ENCODE measurements at regions not wholly inside any gene's neighbourhood (a gene's known extent, or its start where the extent isn't known, plus 50 kb on each side); places are given as distances from the start of the nearest gene placed in this dataset. TPM values are rescaled to one million over a fixed set of nuclear protein-coding genes. Genes with fewer than 3 reads are reported as not detected.

- no peaks in the 10 kb centered on the region for H3K27me3 ChIP-seq
- no peaks in the 10 kb centered on the region for H4K20me1 ChIP-seq (ENCODE audit: low read depth)
- no peak overlapping the region for H3K27ac ChIP-seq
- Mint-ChIP-seq H3K27me3 (ENCODE audit: insufficient read depth, low read depth) (no peaks in the 10 kb centered on the region), H3K9me3 (no peaks in the 10 kb centered on the region), H3K27ac (no peak overlapping the region), H3K4me3 (no peak overlapping the region), H3K36me3 (no peaks in the 10 kb centered on the region), H3K4me1 (no peaks in the 10 kb centered on the region)
- no peak overlapping the region for H3K4me2 ChIP-seq
- no peak overlapping the region for H3K4me3 ChIP-seq
- H3F3A ChIP-seq (ENCODE audit: low read depth): no peaks in the 10 kb centered on the region
- no peaks in the 10 kb centered on the region for H3K4me1 ChIP-seq
- peak; percentile 64 for DNase-seq (ENCODE audit: low spot score)
- H3K79me2 ChIP-seq (ENCODE audit: low read depth): no peaks in the 10 kb centered on the region
- no peak for TF ChIP-seq EZH2phosphoT487 (IDR thresholded peaks at IDR 0.05)
- TF ChIP-seq CTCF (IDR thresholded peaks at IDR 0.05): peak; percentile 65
- TF ChIP-seq EZH2 (IDR thresholded peaks at IDR 0.05): no peak
- no peak overlapping the region for H3K9ac ChIP-seq
- H3K9me3 ChIP-seq (ENCODE audit: low read depth): no peaks in the 10 kb centered on the region
- H3K36me3 ChIP-seq: no peaks in the 10 kb centered on the region
- H2AFZ ChIP-seq (replicated peaks): peak overlapping the region; percentile 78
Measured at GRCh38 chr4:164700471-164700870, 53.5 kb upstream of the SMIM31 start.

- Mint-ChIP-seq H3K36me3 (no peaks in the 10 kb centered on the region), H3K4me3 (no peak overlapping the region), H3K27me3 (ENCODE audit: insufficient read depth, low read depth) (no peaks in the 10 kb centered on the region), H3K4me1 (no peaks in the 10 kb centered on the region), H3K27ac (no peak overlapping the region), H3K9me3 (no peaks in the 10 kb centered on the region)
- Histone ChIP-seq H3K4me1 (peaks cover 3% of the 10 kb centered on the region), H3K9ac (no peak overlapping the region), H4K20me1 (ENCODE audit: low read depth) (no peaks in the 10 kb centered on the region), H3F3A (ENCODE audit: low read depth) (no peaks in the 10 kb centered on the region), H3K4me2 (no peak overlapping the region), H3K4me3 (no peak overlapping the region), H3K27me3 (no peaks in the 10 kb centered on the region), H3K27ac (no peak overlapping the region), H3K36me3 (no peaks in the 10 kb centered on the region), H3K9me3 (ENCODE audit: low read depth) (no peaks in the 10 kb centered on the region), H2AFZ (replicated peaks) (no peak overlapping the region), H3K79me2 (ENCODE audit: low read depth) (no peaks in the 10 kb centered on the region)
- no peak for DNase-seq (ENCODE audit: low spot score)
- TF ChIP-seq EZH2 (IDR thresholded peaks at IDR 0.05) (no peak), CTCF (IDR thresholded peaks at IDR 0.05) (no peak), EZH2phosphoT487 (IDR thresholded peaks at IDR 0.05) (no peak)
Measured at GRCh38 chr4:164701665-164702064, 52.3 kb upstream of the SMIM31 start.

Small RNA genes in the stretch of these regions (small RNA-seq; reads per million reads assigned to genes)
- gene AC074198.2 (not detected), gene RNU6-284P (not detected)
